ENCODE measurements at regions not wholly inside any gene's neighbourhood (a gene's known extent, or its start where the extent isn't known, plus 50 kb on each side); places are given as distances from the start of the nearest gene placed in this dataset.

GRCh38 chr10:4382811-4383210 is 443.2 kb upstream of the AKR1E2 start:
- no peaks in the 10 kb centered on the region for H3K9me3 ChIP-seq
- DNase-seq, result no peak
- H3K4me1 ChIP-seq, result no peaks in the 10 kb centered on the region
- no peak overlapping the region for H3K27ac ChIP-seq
- intact Hi-C loops (cut with DNase I), result no loop called here
- no peak for TF ChIP-seq CTCF (IDR thresholded peaks at IDR 0.05)
- no peak for TF ChIP-seq POLR2A (IDR thresholded peaks at IDR 0.05)
- no peaks in the 10 kb centered on the region for H3K36me3 ChIP-seq
- 60 to 63% methylated on average over 1 of the region's 1 CpG for WGBS, 2 donors
- no peak overlapping the region for H3K4me3 ChIP-seq (replicated peaks in 1 of 3)
- H3K27me3 ChIP-seq, result no peaks in the 10 kb centered on the region

DNA sequence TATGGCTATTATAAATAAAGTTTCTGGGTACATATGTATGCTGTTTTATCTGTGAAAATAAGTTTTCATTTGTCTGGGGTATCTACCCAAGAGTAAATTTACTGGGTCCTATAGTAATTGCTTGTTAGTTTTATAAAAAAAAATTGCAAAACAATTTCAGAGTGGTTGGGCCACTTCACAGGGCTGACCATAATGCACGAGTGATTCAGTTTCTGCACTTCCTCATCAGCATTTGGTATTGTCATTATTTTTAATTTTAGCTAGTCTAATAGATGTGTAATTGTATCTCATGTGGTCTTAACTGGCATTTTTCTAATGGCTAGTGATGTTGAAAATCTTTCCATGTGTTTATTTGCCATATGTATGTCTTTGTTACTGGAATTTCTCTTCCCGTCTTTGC is 452.4 kb upstream of the AKR1E2 start:
- Histone ChIP-seq H3K4me3 (replicated peaks in 1 of 3) (no peak overlapping the region), H3K27me3 (no peaks in the 10 kb centered on the region), H3K36me3 (no peaks in the 10 kb centered on the region), H3K4me1 (no peaks in the 10 kb centered on the region), H3K9me3 (no peaks in the 10 kb centered on the region), H3K27ac (no peak overlapping the region)
- 85 to 92% methylated on average over 2 of the region's 2 CpGs for WGBS, 2 donors
- TF ChIP-seq CTCF (IDR thresholded peaks at IDR 0.05) (no peak), POLR2A (IDR thresholded peaks at IDR 0.05) (no peak)
- intact Hi-C loops (cut with DNase I), result no loop called here
- DNase-seq, result no peak

GRCh38 chr10:4373098-4373497 is 452.9 kb upstream of the AKR1E2 start:
- no peak for TF ChIP-seq POLR2A (IDR thresholded peaks at IDR 0.05)
- TF ChIP-seq CTCF (IDR thresholded peaks at IDR 0.05), result no peak

DNA sequence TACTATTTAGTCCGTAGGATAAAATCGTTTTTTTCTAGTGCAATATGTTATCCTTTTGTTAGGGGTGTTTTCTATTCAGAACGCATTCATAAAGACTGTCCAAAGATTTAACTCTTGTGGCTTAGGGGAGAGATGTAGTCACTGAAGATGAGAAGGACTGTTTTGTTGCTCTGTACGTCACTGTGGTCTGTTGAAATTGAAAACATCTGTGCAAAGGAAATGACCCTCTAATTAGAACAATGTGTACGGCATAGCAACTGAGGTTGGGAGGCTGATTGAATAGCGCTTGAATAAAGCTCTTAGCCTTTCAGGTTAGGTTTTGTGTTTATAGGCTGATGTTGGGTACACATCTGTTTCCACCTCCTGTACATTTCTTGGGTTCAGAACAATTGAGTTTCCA is 453.4 kb upstream of the AKR1E2 start:
- no peak overlapping the region for H3K27ac ChIP-seq
- DNase-seq, result no peak
- WGBS, 2 donors, result 63 to 70% methylated on average over 6 of the region's 6 CpGs

More at GRCh38 chr10:4373098-4373497, 452.9 kb upstream of the AKR1E2 start:
- Histone ChIP-seq H3K9me3 (no peaks in the 10 kb centered on the region), H3K27me3 (no peaks in the 10 kb centered on the region), H3K27ac (peak overlapping the region in 1 of 3 donors; percentile 35), H3K4me3 (replicated peaks in 1 of 3) (no peak overlapping the region), H3K36me3 (no peaks in the 10 kb centered on the region), H3K4me1 (no peaks in the 10 kb centered on the region)
- intact Hi-C loops (cut with DNase I), result no loop called here
- no peak for DNase-seq
- 91 to 93% methylated on average over 4 of the region's 4 CpGs for WGBS, 2 donors

More for the DNA sequence above, 453.4 kb upstream of the AKR1E2 start:
- no peak overlapping the region for H3K4me3 ChIP-seq (replicated peaks in 1 of 3)
- intact Hi-C loops (cut with DNase I), result no loop called here
- no peaks in the 10 kb centered on the region for H3K36me3 ChIP-seq
- H3K4me1 ChIP-seq, result no peaks in the 10 kb centered on the region
- H3K27me3 ChIP-seq, result no peaks in the 10 kb centered on the region
- no peak for TF ChIP-seq CTCF (IDR thresholded peaks at IDR 0.05)
- TF ChIP-seq POLR2A (IDR thresholded peaks at IDR 0.05), result no peak
- no peaks in the 10 kb centered on the region for H3K9me3 ChIP-seq

Data from thyroid gland (tissue), 4 donors.